GM23338 (cell line): ENCODE measurements at regions not wholly inside any gene's neighbourhood (a gene's known extent, or its start where the extent isn't known, plus 50 kb on each side); places are given as distances from the start of the nearest gene placed in this dataset.

Experiments
- ATAC-seq: fragments of 200-7000 bp; cut with Tn5 transposase; 3 replicates; pipeline ENCODE4 v1.9.1; 2020
- DNase-seq: peaks from one replicate; pipeline ENCODE4 v3.0.0-alpha.2; 2015; ENCODE audit warnings: low spot score
- H2AFZ ChIP-seq: fragments of 200-600 bp; sonication (generic); 2 replicates; pipeline ENCODE4 v1.8.0; 2016; ENCODE audit warnings: antibody characterized with exemption, mild to moderate bottlenecking, moderate library complexity
- H3F3A ChIP-seq: fragments of 200-600 bp; sonication (generic); replicated peaks from 2 replicates; pipeline ENCODE4 v1.8.0; 2017; ENCODE audit warnings: antibody characterized with exemption, mixed run types, low read depth
- H3K27ac ChIP-seq: fragments of 200-600 bp; sonication (generic); 2 replicates; pipeline ENCODE4 v1.6.1; 2016; ENCODE audit warnings: low read depth
- H3K27me3 ChIP-seq: fragments of 200-600 bp; sonication (generic); 2 replicates; pipeline ENCODE4 v1.8.0; 2016; ENCODE audit warnings: mild to moderate bottlenecking, mixed run types, moderate library complexity; ENCODE audit not compliant: insufficient read depth
- H3K36me3 ChIP-seq: fragments of 200-600 bp; sonication (generic); 2 replicates; pipeline ENCODE4 v1.8.0; 2016; ENCODE audit warnings: mild to moderate bottlenecking; ENCODE audit not compliant: insufficient read depth
- H3K4me1 ChIP-seq: fragments of 200-600 bp; sonication (generic); 2 replicates; pipeline ENCODE4 v1.8.0; 2016; ENCODE audit warnings: mild to moderate bottlenecking, moderate library complexity; ENCODE audit not compliant: insufficient read depth
- H3K4me2 ChIP-seq: fragments of 200-600 bp; sonication (generic); 2 replicates; pipeline ENCODE4 v1.7.1; 2017; ENCODE audit warnings: mixed run types
- H3K4me3 ChIP-seq: fragments of 200-600 bp; sonication (generic); 2 replicates; pipeline ENCODE4 v1.6.1; 2016; ENCODE audit warnings: mixed run types
- H3K79me2 ChIP-seq: fragments of 200-600 bp; sonication (generic); replicated peaks from 2 replicates; pipeline ENCODE4 v1.8.0; 2017; ENCODE audit warnings: mild to moderate bottlenecking; ENCODE audit not compliant: insufficient read depth
- H3K9me2 ChIP-seq: fragments of 200-600 bp; sonication (generic); 2 replicates; pipeline ENCODE4 v1.8.0; 2017; ENCODE audit not compliant: insufficient read depth
- H4K20me1 ChIP-seq: fragments of 200-600 bp; sonication (generic); replicated peaks from 2 replicates; pipeline ENCODE4 v1.8.0; 2017; ENCODE audit warnings: mild to moderate bottlenecking; ENCODE audit not compliant: insufficient read depth
- H3K27ac Mint-ChIP-seq: 2 replicates; pipeline ENCODE4 v1.8.0; 2020; ENCODE audit warnings: inconsistent platforms, mild to moderate bottlenecking, moderate library complexity, mixed read lengths
- H3K27me3 Mint-ChIP-seq: 3 replicates; pipeline ENCODE4 v1.8.0; 2022; ENCODE audit warnings: low read depth, mild to moderate bottlenecking, moderate library complexity, mixed read lengths, inconsistent platforms; ENCODE audit not compliant: insufficient read depth, poor library complexity
- H3K36me3 Mint-ChIP-seq: 3 replicates; pipeline ENCODE4 v1.8.0; 2021; ENCODE audit warnings: low read depth, mild to moderate bottlenecking, inconsistent platforms, moderate library complexity, mixed read lengths
- H3K4me1 Mint-ChIP-seq: 3 replicates; pipeline ENCODE4 v1.8.0; 2020; ENCODE audit warnings: mild to moderate bottlenecking, inconsistent platforms, mixed read lengths
- H3K4me3 Mint-ChIP-seq: 3 replicates; pipeline ENCODE4 v1.8.0; 2021; ENCODE audit warnings: moderate library complexity, mild to moderate bottlenecking, inconsistent platforms, mixed read lengths
- H3K9me3 Mint-ChIP-seq: 3 replicates; pipeline ENCODE4 v1.8.0; 2020; ENCODE audit warnings: moderate library complexity, mild to moderate bottlenecking, inconsistent platforms, mixed read lengths
- CREB1 ChIP-seq: fragments of 250-450 bp; sonication (Bioruptor Pico); IDR thresholded peaks from 2 replicates; pipeline ENCODE4 v1.5.0; 2020; ENCODE audit warnings: low read depth, mild to moderate bottlenecking, moderate library complexity
- EZH2 ChIP-seq: fragments of 200-600 bp; sonication (generic); IDR thresholded peaks from one replicate; pipeline ENCODE4 v1.8.0; 2017; ENCODE audit warnings: antibody characterized with exemption, mild to moderate bottlenecking, low read depth; ENCODE audit not compliant: unreplicated experiment
- EZH2phosphoT487 ChIP-seq: fragments of 200-600 bp; sonication (generic); IDR thresholded peaks from one replicate; pipeline ENCODE4 v1.8.1; 2018; ENCODE audit warnings: antibody characterized with exemption; ENCODE audit not compliant: unreplicated experiment
- JUNB ChIP-seq: IDR thresholded peaks from one replicate; pipeline ENCODE4 v1.6.1; 2016; ENCODE audit warnings: antibody characterized with exemption; ENCODE audit not compliant: unreplicated experiment
- STAT1 ChIP-seq: IDR thresholded peaks from one replicate; pipeline ENCODE4 v1.6.1; 2016; ENCODE audit warnings: antibody characterized with exemption; ENCODE audit not compliant: unreplicated experiment
- ZNF331 ChIP-seq: fragments of 250-450 bp; sonication (Bioruptor Pico); IDR thresholded peaks from 2 replicates; pipeline ENCODE4 v1.5.0; 2020; ENCODE audit warnings: low read depth, mild to moderate bottlenecking, moderate library complexity
- TF ChIP-seq, protein P1 (sequence below): IDR thresholded peaks from one replicate; pipeline ENCODE4 v1.6.1; 2018; ENCODE audit warnings: antibody characterized with exemption; ENCODE audit not compliant: unreplicated experiment
- TF ChIP-seq, protein P2 (sequence below), 2 experiments: fragments of 200-600 bp in 1 of 2; sonication (generic) in 1 of 2; conservative IDR thresholded peaks; 2 replicates each; pipeline versions ENCODE4 v1.5.1 to v1.6.1; 2016 to 2017; ENCODE audit warnings: antibody characterized with exemption in 2 of 2, low read depth in 2 of 2, mild to moderate bottlenecking in 2 of 2, moderate library complexity in 1 of 2
- TF ChIP-seq, protein P3 (sequence below): fragments of 250-450 bp; sonication (Bioruptor Pico); IDR thresholded peaks from 2 replicates; pipeline ENCODE4 v1.5.0; 2020; ENCODE audit warnings: mild to moderate bottlenecking, moderate library complexity

DNA sequence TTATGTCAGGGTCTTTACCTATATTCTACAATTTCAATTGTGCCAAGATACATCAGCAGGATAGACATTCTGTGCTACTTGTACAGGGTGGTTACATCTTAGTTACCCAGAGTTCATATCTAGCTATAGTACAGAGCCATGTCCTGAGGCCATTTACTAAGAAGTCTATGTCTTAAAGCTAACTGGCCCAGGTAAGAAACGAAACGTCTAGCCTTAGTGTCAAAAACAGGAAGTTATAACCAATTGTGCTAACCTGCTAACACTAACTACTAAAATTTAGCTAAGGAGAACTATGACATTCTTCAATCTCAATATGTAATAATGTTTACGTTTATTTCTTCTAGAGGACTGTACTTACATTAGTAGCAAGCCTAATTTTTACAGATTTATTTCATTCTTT lies 717.2 kb upstream of the UBE2E2 start:
- Histone ChIP-seq H3K9me2 (no peaks in the 10 kb centered on the region), H3K36me3 (no peaks in the 10 kb centered on the region), H3K4me2 (no peak overlapping the region), H3K79me2 (no peaks in the 10 kb centered on the region), H3K4me1 (no peaks in the 10 kb centered on the region), H2AFZ (no peak overlapping the region), H3K27me3 (no peaks in the 10 kb centered on the region), H3K27ac (no peak overlapping the region), H3F3A (no peaks in the 10 kb centered on the region), H4K20me1 (no peaks in the 10 kb centered on the region), H3K4me3 (no peak overlapping the region)
- H3K9me3 Mint-ChIP-seq, result no peaks in the 10 kb centered on the region; the same call in 2 of the 3 replicates
- ATAC-seq (no peak), DNase-seq (no peak)
- H3K4me1 Mint-ChIP-seq, result no peaks in the 10 kb centered on the region
- no peaks in the 10 kb centered on the region for H3K36me3 Mint-ChIP-seq
- H3K27me3 Mint-ChIP-seq, result no peaks in the 10 kb centered on the region
- TF ChIP-seq CREB1 (no peak), EZH2 (no peak), EZH2phosphoT487 (no peak), JUNB (no peak), ZNF331 (no peak), STAT1 (no peak)
- TF ChIP-seq, protein P1, sequence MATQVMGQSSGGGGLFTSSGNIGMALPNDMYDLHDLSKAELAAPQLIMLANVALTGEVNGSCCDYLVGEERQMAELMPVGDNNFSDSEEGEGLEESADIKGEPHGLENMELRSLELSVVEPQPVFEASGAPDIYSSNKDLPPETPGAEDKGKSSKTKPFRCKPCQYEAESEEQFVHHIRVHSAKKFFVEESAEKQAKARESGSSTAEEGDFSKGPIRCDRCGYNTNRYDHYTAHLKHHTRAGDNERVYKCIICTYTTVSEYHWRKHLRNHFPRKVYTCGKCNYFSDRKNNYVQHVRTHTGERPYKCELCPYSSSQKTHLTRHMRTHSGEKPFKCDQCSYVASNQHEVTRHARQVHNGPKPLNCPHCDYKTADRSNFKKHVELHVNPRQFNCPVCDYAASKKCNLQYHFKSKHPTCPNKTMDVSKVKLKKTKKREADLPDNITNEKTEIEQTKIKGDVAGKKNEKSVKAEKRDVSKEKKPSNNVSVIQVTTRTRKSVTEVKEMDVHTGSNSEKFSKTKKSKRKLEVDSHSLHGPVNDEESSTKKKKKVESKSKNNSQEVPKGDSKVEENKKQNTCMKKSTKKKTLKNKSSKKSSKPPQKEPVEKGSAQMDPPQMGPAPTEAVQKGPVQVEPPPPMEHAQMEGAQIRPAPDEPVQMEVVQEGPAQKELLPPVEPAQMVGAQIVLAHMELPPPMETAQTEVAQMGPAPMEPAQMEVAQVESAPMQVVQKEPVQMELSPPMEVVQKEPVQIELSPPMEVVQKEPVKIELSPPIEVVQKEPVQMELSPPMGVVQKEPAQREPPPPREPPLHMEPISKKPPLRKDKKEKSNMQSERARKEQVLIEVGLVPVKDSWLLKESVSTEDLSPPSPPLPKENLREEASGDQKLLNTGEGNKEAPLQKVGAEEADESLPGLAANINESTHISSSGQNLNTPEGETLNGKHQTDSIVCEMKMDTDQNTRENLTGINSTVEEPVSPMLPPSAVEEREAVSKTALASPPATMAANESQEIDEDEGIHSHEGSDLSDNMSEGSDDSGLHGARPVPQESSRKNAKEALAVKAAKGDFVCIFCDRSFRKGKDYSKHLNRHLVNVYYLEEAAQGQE, result no peak
- TF ChIP-seq, protein P2, sequence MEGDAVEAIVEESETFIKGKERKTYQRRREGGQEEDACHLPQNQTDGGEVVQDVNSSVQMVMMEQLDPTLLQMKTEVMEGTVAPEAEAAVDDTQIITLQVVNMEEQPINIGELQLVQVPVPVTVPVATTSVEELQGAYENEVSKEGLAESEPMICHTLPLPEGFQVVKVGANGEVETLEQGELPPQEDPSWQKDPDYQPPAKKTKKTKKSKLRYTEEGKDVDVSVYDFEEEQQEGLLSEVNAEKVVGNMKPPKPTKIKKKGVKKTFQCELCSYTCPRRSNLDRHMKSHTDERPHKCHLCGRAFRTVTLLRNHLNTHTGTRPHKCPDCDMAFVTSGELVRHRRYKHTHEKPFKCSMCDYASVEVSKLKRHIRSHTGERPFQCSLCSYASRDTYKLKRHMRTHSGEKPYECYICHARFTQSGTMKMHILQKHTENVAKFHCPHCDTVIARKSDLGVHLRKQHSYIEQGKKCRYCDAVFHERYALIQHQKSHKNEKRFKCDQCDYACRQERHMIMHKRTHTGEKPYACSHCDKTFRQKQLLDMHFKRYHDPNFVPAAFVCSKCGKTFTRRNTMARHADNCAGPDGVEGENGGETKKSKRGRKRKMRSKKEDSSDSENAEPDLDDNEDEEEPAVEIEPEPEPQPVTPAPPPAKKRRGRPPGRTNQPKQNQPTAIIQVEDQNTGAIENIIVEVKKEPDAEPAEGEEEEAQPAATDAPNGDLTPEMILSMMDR (conservative IDR thresholded peaks at IDR 0.05; ENCODE audit: low read depth in 2 of 2), result no peak
- H3K4me3 Mint-ChIP-seq, result no peak overlapping the region
- H3K27ac Mint-ChIP-seq, result no peak overlapping the region

DNA sequence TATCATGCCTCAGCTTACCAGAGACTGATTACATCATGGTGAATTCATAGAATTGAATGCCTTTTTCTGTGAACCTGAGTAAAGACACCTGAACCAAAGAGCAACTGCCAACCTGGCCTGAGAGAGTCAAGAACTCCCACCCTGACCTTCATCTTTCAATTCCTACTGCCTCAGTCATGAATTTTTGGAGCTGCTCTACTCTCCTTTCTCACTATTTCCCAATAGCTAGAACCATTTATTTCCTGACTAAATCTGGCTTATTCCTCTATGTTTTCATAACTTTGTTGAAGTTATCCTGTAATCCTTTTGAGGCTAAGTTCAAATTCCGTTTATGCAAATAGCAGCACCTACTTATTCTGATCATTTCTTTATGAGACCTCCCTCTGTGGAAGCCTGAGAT lies 712.4 kb upstream of the UBE2E2 start:
- peaks cover 5% of the 10 kb centered on the region for H3K27me3 Mint-ChIP-seq
- ATAC-seq, result no peak
- H3K9me2 ChIP-seq, result no peaks in the 10 kb centered on the region
- H3K4me1 ChIP-seq, result peaks cover 15% of the 10 kb centered on the region; the same call in 1 of the 2 replicates
- peaks cover 6% of the 10 kb centered on the region; the same call in 2 of the 3 replicates for H3K4me1 Mint-ChIP-seq
- H4K20me1 ChIP-seq, result no peaks in the 10 kb centered on the region
- H3K27ac ChIP-seq, result no peak overlapping the region
- no peaks in the 10 kb centered on the region for H3K9me3 Mint-ChIP-seq
- DNase-seq, result no peak
- no peak overlapping the region for H3K4me2 ChIP-seq
- no peak overlapping the region for H3K4me3 ChIP-seq
- H3K27ac Mint-ChIP-seq, result no peak overlapping the region
- H3K79me2 ChIP-seq, result no peaks in the 10 kb centered on the region
- H3F3A ChIP-seq, result no peaks in the 10 kb centered on the region
- H3K36me3 Mint-ChIP-seq, result no peaks in the 10 kb centered on the region
- peaks cover 14% of the 10 kb centered on the region; the same call in 1 of the 2 replicates for H3K27me3 ChIP-seq
- no peak overlapping the region for H2AFZ ChIP-seq
- H3K36me3 ChIP-seq, result no peaks in the 10 kb centered on the region
- no peak overlapping the region for H3K4me3 Mint-ChIP-seq
- TF ChIP-seq, protein P3, sequence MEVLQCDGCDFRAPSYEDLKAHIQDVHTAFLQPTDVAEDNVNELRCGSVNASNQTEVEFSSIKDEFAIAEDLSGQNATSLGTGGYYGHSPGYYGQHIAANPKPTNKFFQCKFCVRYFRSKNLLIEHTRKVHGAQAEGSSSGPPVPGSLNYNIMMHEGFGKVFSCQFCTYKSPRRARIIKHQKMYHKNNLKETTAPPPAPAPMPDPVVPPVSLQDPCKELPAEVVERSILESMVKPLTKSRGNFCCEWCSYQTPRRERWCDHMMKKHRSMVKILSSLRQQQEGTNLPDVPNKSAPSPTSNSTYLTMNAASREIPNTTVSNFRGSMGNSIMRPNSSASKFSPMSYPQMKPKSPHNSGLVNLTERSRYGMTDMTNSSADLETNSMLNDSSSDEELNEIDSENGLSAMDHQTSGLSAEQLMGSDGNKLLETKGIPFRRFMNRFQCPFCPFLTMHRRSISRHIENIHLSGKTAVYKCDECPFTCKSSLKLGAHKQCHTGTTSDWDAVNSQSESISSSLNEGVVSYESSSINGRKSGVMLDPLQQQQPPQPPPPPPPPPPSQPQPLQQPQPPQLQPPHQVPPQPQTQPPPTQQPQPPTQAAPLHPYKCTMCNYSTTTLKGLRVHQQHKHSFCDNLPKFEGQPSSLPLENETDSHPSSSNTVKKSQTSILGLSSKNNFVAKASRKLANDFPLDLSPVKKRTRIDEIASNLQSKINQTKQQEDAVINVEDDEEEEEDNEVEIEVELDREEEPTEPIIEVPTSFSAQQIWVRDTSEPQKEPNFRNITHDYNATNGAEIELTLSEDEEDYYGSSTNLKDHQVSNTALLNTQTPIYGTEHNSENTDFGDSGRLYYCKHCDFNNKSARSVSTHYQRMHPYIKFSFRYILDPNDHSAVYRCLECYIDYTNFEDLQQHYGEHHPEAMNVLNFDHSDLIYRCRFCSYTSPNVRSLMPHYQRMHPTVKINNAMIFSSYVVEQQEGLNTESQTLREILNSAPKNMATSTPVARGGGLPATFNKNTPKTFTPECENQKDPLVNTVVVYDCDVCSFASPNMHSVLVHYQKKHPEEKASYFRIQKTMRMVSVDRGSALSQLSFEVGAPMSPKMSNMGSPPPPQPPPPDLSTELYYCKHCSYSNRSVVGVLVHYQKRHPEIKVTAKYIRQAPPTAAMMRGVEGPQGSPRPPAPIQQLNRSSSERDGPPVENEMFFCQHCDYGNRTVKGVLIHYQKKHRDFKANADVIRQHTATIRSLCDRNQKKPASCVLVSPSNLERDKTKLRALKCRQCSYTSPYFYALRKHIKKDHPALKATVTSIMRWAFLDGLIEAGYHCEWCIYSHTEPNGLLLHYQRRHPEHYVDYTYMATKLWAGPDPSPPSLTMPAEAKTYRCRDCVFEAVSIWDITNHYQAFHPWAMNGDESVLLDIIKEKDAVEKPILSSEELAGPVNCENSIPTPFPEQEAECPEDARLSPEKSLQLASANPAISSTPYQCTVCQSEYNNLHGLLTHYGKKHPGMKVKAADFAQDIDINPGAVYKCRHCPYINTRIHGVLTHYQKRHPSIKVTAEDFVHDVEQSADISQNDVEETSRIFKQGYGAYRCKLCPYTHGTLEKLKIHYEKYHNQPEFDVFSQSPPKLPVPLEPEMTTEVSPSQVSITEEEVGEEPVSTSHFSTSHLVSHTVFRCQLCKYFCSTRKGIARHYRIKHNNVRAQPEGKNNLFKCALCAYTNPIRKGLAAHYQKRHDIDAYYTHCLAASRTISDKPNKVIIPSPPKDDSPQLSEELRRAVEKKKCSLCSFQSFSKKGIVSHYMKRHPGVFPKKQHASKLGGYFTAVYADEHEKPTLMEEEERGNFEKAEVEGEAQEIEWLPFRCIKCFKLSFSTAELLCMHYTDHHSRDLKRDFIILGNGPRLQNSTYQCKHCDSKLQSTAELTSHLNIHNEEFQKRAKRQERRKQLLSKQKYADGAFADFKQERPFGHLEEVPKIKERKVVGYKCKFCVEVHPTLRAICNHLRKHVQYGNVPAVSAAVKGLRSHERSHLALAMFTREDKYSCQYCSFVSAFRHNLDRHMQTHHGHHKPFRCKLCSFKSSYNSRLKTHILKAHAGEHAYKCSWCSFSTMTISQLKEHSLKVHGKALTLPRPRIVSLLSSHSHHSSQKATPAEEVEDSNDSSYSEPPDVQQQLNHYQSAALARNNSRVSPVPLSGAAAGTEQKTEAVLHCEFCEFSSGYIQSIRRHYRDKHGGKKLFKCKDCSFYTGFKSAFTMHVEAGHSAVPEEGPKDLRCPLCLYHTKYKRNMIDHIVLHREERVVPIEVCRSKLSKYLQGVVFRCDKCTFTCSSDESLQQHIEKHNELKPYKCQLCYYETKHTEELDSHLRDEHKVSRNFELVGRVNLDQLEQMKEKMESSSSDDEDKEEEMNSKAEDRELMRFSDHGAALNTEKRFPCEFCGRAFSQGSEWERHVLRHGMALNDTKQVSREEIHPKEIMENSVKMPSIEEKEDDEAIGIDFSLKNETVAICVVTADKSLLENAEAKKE, result no peak
- TF ChIP-seq JUNB (no peak), ZNF331 (no peak)
